Gastroesophageal sphincter (tissue), 4 donors: ENCODE measurements at regions not wholly inside any gene's neighbourhood (a gene's known extent, or its start where the extent isn't known, plus 50 kb on each side); places are given as distances from the start of the nearest gene placed in this dataset.
"Not testable (repeated sequence)": the region's sequence is repeated elsewhere in the genome, so short reads cannot be mapped to it uniquely, and the experiment has no call there.

Experiments used
- ATAC-seq: fragments of 150-250 bp; one replicate; pipeline ENCODE4 v1.9.1; 2016; ENCODE audit warnings: mild to moderate bottlenecking, moderate library complexity
- H3K27ac ChIP-seq, 4 donors: fragments of 200-600 bp; sonication (generic) in 3 of 4; 1 replicate in 3 of 4; 2 replicates in 1 of 4; pipeline ENCODE4 v1.5.1; 2016 to 2019
- H3K27me3 ChIP-seq: fragments of 200-600 bp; sonication (generic); one replicate; pipeline ENCODE4 v1.5.1; 2019
- H3K36me3 ChIP-seq, 2 donors: fragments of 200-600 bp; sonication (generic); one replicate each; pipeline ENCODE4 v1.5.1; 2019; ENCODE audit warnings: control low read depth in 1 of 2
- H3K4me1 ChIP-seq, 3 donors: fragments of 200-600 bp; sonication (generic); 1 replicate in 2 of 3; 2 replicates in 1 of 3; pipeline ENCODE4 v1.5.1; 2016 to 2019; ENCODE audit warnings: control low read depth in 2 of 3
- H3K4me3 ChIP-seq, 2 donors: fragments of 200-600 bp; sonication (generic); one replicate each; pipeline ENCODE4 v1.5.1; 2019; ENCODE audit warnings: mild to moderate bottlenecking in 1 of 2, moderate library complexity in 1 of 2
- H3K9me3 ChIP-seq, 3 donors: fragments of 200-600 bp; sonication (generic); one replicate each; pipeline ENCODE4 v1.5.1; 2017 to 2019; ENCODE audit warnings: control low read depth in 2 of 3
- CTCF ChIP-seq, 4 experiments: fragments of 200-600 bp in 2 of 4; fragments of 450-650 bp in 2 of 4; sonication (generic) in 1 of 4; IDR thresholded peaks; one replicate each; pipeline ENCODE4 v1.5.1; 2017 to 2019; ENCODE audit warnings: antibody characterized with exemption in 4 of 4, mild to moderate bottlenecking in 2 of 4, moderate library complexity in 2 of 4
- EP300 ChIP-seq: sonication (generic); formaldehyde crosslinking; IDR thresholded peaks from one replicate; pipeline ENCODE4 v1.6.1; 2017; ENCODE audit warnings: antibody characterized with exemption, mild to moderate bottlenecking
- POLR2A ChIP-seq, 2 donors: fragments of 450-650 bp; IDR thresholded peaks; one replicate each; pipeline ENCODE4 v1.6.1; 2017; ENCODE audit warnings: antibody characterized with exemption in 2 of 2, mild to moderate bottlenecking in 2 of 2, moderate library complexity in 1 of 2
- POLR2AphosphoS5 ChIP-seq: sonication (generic); formaldehyde crosslinking; IDR thresholded peaks from one replicate; pipeline ENCODE4 v1.6.1; 2017; ENCODE audit warnings: antibody characterized with exemption
- WGBS, 2 donors: methylation state at CpG; one replicate each; pipeline ENCODE4 v1.1.5; 2018; ENCODE audit warnings: low coverage in 1 of 2; 5-methylcytosine and 5-hydroxymethylcytosine counted together

- no peak overlapping the region for H3K4me3 ChIP-seq
- H3K4me1 ChIP-seq: no peaks in the 10 kb centered on the region
- H3K27me3 ChIP-seq: no peaks in the 10 kb centered on the region
- H3K27ac ChIP-seq: no peak overlapping the region
- no peaks in the 10 kb centered on the region for H3K36me3 ChIP-seq
- no peaks in the 10 kb centered on the region for H3K9me3 ChIP-seq
- no peak for TF ChIP-seq POLR2AphosphoS5
- 80 to 89% methylated on average over 4 of the region's 4 CpGs for WGBS, 2 donors
- no peak for ATAC-seq
Measured at GRCh38 chr4:163693776-163694175, 199.3 kb downstream of the TMA16 start.

GRCh38 chr4:163694385-163694784, 199.9 kb downstream of the TMA16 start:
- Histone ChIP-seq H3K9me3 (no peaks in the 10 kb centered on the region), H3K4me3 (no peak overlapping the region), H3K27me3 (no peaks in the 10 kb centered on the region), H3K36me3 (no peaks in the 10 kb centered on the region), H3K27ac (no peak overlapping the region), H3K4me1 (no peaks in the 10 kb centered on the region)
- no peak for ATAC-seq
- TF ChIP-seq EP300: no peak
- TF ChIP-seq CTCF (IDR thresholded peaks at IDR 0.05): no peak
- TF ChIP-seq POLR2AphosphoS5: no peak
- no peak for TF ChIP-seq POLR2A (IDR thresholded peaks at IDR 0.05)

GRCh38 chr4:163697121-163697520, 202.6 kb downstream of the TMA16 start:
- H3K9me3 ChIP-seq: no peaks in the 10 kb centered on the region
- no peaks in the 10 kb centered on the region for H3K4me1 ChIP-seq
- no peaks in the 10 kb centered on the region for H3K27me3 ChIP-seq
- no peak overlapping the region for H3K4me3 ChIP-seq
- TF ChIP-seq CTCF (IDR thresholded peaks at IDR 0.05) (no peak), POLR2A (IDR thresholded peaks at IDR 0.05) (no peak), EP300 (no peak), POLR2AphosphoS5 (no peak)
- 63 to 70% methylated on average over 3 of the region's 3 CpGs for whole genome bisulfite sequencing, 2 donors
- H3K36me3 ChIP-seq: no peaks in the 10 kb centered on the region
- no peak overlapping the region for H3K27ac ChIP-seq
- ATAC-seq: no peak

- WGBS, 2 donors: 86 to 100% methylated on average over 1 to 2 of the region's 4 CpGs
- not testable (repeated sequence) for ATAC-seq, H3K36me3 ChIP-seq, H3K27me3 ChIP-seq, H3K27ac ChIP-seq, H3K4me3 ChIP-seq, H3K4me1 ChIP-seq, H3K9me3 ChIP-seq
Measured at GRCh38 chr4:163700383-163700782, 205.9 kb downstream of the TMA16 start.

GRCh38 chr4:163701916-163702315, 207.4 kb downstream of the TMA16 start:
- TF ChIP-seq EP300 (no peak), POLR2A (IDR thresholded peaks at IDR 0.05) (no peak), CTCF (IDR thresholded peaks at IDR 0.05) (no peak), POLR2AphosphoS5 (no peak)
- Histone ChIP-seq H3K27me3 (no peaks in the 10 kb centered on the region), H3K4me1 (no peaks in the 10 kb centered on the region), H3K36me3 (no peaks in the 10 kb centered on the region), H3K4me3 (no peak overlapping the region), H3K9me3 (no peaks in the 10 kb centered on the region), H3K27ac (no peak overlapping the region)
- no peak for ATAC-seq
- WGBS, 2 donors: 40 to 52% methylated on average over 5 of the region's 5 CpGs

GRCh38 chr4:163702736-163703135, 208.2 kb downstream of the TMA16 start:
- Histone ChIP-seq H3K4me1 (no peaks in the 10 kb centered on the region), H3K27me3 (no peaks in the 10 kb centered on the region), H3K4me3 (no peak overlapping the region), H3K36me3 (no peaks in the 10 kb centered on the region), H3K9me3 (no peaks in the 10 kb centered on the region), H3K27ac (no peak overlapping the region)
- ATAC-seq: no peak
- TF ChIP-seq POLR2A (IDR thresholded peaks at IDR 0.05) (no peak), POLR2AphosphoS5 (no peak), EP300 (no peak), CTCF (IDR thresholded peaks at IDR 0.05) (no peak)
- 27 to 45% methylated on average over 4 of the region's 4 CpGs for WGBS, 2 donors
